Neuronal stem cell (in vitro differentiated cells): ENCODE measurements at regions not wholly inside any gene's neighbourhood (a gene's known extent, or its start where the extent isn't known, plus 50 kb on each side); places are given as distances from the start of the nearest gene placed in this dataset.

Source experiments
- DNase-seq: peaks from one replicate; pipeline ENCODE4 v3.0.0-alpha.2; 2013; ENCODE audit warnings: low spot score
- H2AFZ ChIP-seq: one replicate; pipeline ENCODE4 v1.6.1; 2013; ENCODE audit warnings: mild to moderate bottlenecking, low read length, inconsistent platforms
- H2AK5ac ChIP-seq: 2 replicates; pipeline ENCODE4 v1.6.1; 2013; ENCODE audit warnings: low read depth, mild to moderate bottlenecking, inconsistent platforms, low read length, moderate library complexity, mixed read lengths
- H2BK120ac ChIP-seq: 2 replicates; pipeline ENCODE4 v1.6.1; 2013; ENCODE audit warnings: low read depth, mild to moderate bottlenecking, inconsistent platforms, low read length, moderate library complexity, mixed read lengths
- H2BK12ac ChIP-seq: one replicate; pipeline ENCODE4 v1.6.1; 2013; ENCODE audit warnings: low read length, inconsistent platforms
- H2BK15ac ChIP-seq: 2 replicates; pipeline ENCODE4 v1.6.1; 2013; ENCODE audit warnings: mild to moderate bottlenecking, low read length, inconsistent platforms, mixed read lengths
- H2BK5ac ChIP-seq: one replicate; pipeline ENCODE4 v1.6.1; 2013; ENCODE audit warnings: inconsistent platforms, mild to moderate bottlenecking, low read length, moderate library complexity
- H3K14ac ChIP-seq: one replicate; pipeline ENCODE4 v1.6.1; 2013; ENCODE audit warnings: low read length, inconsistent platforms
- H3K18ac ChIP-seq: 2 replicates; pipeline ENCODE4 v1.6.1; 2013; ENCODE audit warnings: low read length, inconsistent platforms
- H3K23ac ChIP-seq: 2 replicates; pipeline ENCODE4 v1.6.1; 2013; ENCODE audit warnings: low read depth, mild to moderate bottlenecking, mixed read lengths, low read length, inconsistent platforms; ENCODE audit not compliant: poor library complexity
- H3K27ac ChIP-seq: replicated peaks from 3 replicates; pipeline ENCODE4 v1.5.1; 2013; ENCODE audit warnings: low read length, inconsistent platforms
- H3K27me3 ChIP-seq, 3 experiments: 2 replicates each; pipeline ENCODE4 v1.6.1; 2013; ENCODE audit warnings: low read length in 3 of 3, mild to moderate bottlenecking in 2 of 3, inconsistent platforms in 1 of 3, low read depth in 1 of 3, mixed read lengths in 1 of 3, moderate library complexity in 1 of 3; ENCODE audit not compliant: control insufficient read depth in 3 of 3, insufficient read depth in 3 of 3
- H3K36me3 ChIP-seq, 2 donors: replicated peaks in 1 of 2; 2 replicates each; pipeline ENCODE4 v1.6.1; 2013; ENCODE audit warnings: low read length in 2 of 2; ENCODE audit not compliant: control insufficient read depth in 2 of 2, insufficient read depth in 2 of 2
- H3K4ac ChIP-seq: 2 replicates; pipeline ENCODE4 v1.6.1; 2013; ENCODE audit warnings: inconsistent platforms, mild to moderate bottlenecking, low read length, moderate library complexity
- H3K4me1 ChIP-seq, 2 donors: 1 replicate in 1 of 2; 2 replicates in 1 of 2; pipeline ENCODE4 v1.6.1; 2013; ENCODE audit warnings: low read length in 2 of 2, low read depth in 1 of 2; ENCODE audit not compliant: control insufficient read depth in 2 of 2, insufficient read depth in 1 of 2
- H3K4me2 ChIP-seq: one replicate; pipeline ENCODE4 v1.6.1; 2013; ENCODE audit warnings: mild to moderate bottlenecking, low read length, inconsistent platforms; ENCODE audit not compliant: insufficient read depth, poor library complexity, severe bottlenecking
- H3K4me3 ChIP-seq, 2 donors: 2 replicates each; pipeline ENCODE4 v1.5.1; 2013; ENCODE audit warnings: low read length in 2 of 2, mild to moderate bottlenecking in 2 of 2, inconsistent platforms in 1 of 2, moderate library complexity in 1 of 2
- H3K79me1 ChIP-seq: one replicate; pipeline ENCODE4 v1.6.1; 2013; ENCODE audit warnings: low read depth, mild to moderate bottlenecking, inconsistent platforms, low read length, moderate library complexity
- H3K9ac ChIP-seq: one replicate; pipeline ENCODE4 v1.6.1; 2013; ENCODE audit warnings: mild to moderate bottlenecking, low read depth, low read length, inconsistent platforms; ENCODE audit not compliant: poor library complexity
- H3K9me3 ChIP-seq, 2 donors: replicated peaks in 1 of 2; 2 replicates each; pipeline versions ENCODE3 to v1.6.1; 2013; ENCODE audit warnings: low read length in 2 of 2, mild to moderate bottlenecking in 2 of 2, inconsistent platforms in 1 of 2, low read depth in 1 of 2, mixed read lengths in 1 of 2, moderate library complexity in 1 of 2; ENCODE audit not compliant: control insufficient read depth in 2 of 2, insufficient read depth in 1 of 2
- H4K8ac ChIP-seq: one replicate; pipeline ENCODE4 v1.6.1; 2013; ENCODE audit warnings: low read depth, mild to moderate bottlenecking, inconsistent platforms, low read length, moderate library complexity
- H4K91ac ChIP-seq: one replicate; pipeline ENCODE4 v1.6.1; 2013; ENCODE audit warnings: low read length, low read depth, mild to moderate bottlenecking, inconsistent platforms; ENCODE audit not compliant: poor library complexity
- WGBS, 2 donors: extraction: QIAGEN DNeasy Blood & Tissue Kit; methylation state at CpG; one replicate each; pipeline ENCODE4 v1.1.7; 2013; ENCODE audit warnings: missing lambda C conversion rate in 2 of 2, mixed read lengths in 1 of 2; ENCODE audit not compliant: insufficient read length in 2 of 2, insufficient replicate concordance in 1 of 2; ENCODE audit errors: extremely low coverage in 2 of 2; 5-methylcytosine and 5-hydroxymethylcytosine counted together

GRCh38 chr3:31142139-31142538 lies 247.7 kb upstream of the GADL1 start:
- Histone ChIP-seq H2BK15ac (no peak overlapping the region), H3K23ac (no peak overlapping the region), H3K36me3 (no peaks in the 10 kb centered on the region), H3K79me1 (no peaks in the 10 kb centered on the region), H3K27me3 (no peaks in the 10 kb centered on the region), H3K4me3 (no peak overlapping the region), H2BK5ac (no peak overlapping the region), H4K8ac (no peak overlapping the region), H3K27ac (no peak overlapping the region), H3K4me1 (peaks cover 0 to 4% of the 10 kb centered on the region in 2 donors), H2AFZ (no peak overlapping the region), H3K4ac (no peak overlapping the region), H4K91ac (no peak overlapping the region), H2BK120ac (no peak overlapping the region), H2AK5ac (no peak overlapping the region), H3K9me3 (peaks cover 0 to 3% of the 10 kb centered on the region in 2 donors), H3K4me2 (no peak overlapping the region), H3K9ac (no peak overlapping the region), H3K18ac (no peak overlapping the region), H3K14ac (no peak overlapping the region), H2BK12ac (no peak overlapping the region)
- no peak for DNase-seq

GRCh38 chr3:31142543-31142942 lies 248.1 kb upstream of the GADL1 start:
- Histone ChIP-seq H2BK120ac (no peak overlapping the region), H3K9ac (no peak overlapping the region), H3K9me3 (peaks cover 0 to 7% of the 10 kb centered on the region in 2 donors), H3K23ac (no peak overlapping the region), H2BK5ac (no peak overlapping the region), H3K79me1 (no peaks in the 10 kb centered on the region), H4K8ac (no peak overlapping the region), H2AK5ac (no peak overlapping the region), H3K14ac (no peak overlapping the region), H3K27me3 (no peaks in the 10 kb centered on the region), H3K4me1 (peaks cover 0 to 4% of the 10 kb centered on the region in 2 donors), H3K4me2 (no peak overlapping the region), H4K91ac (no peak overlapping the region), H2BK15ac (no peak overlapping the region), H3K4ac (no peak overlapping the region), H3K18ac (no peak overlapping the region), H3K36me3 (no peaks in the 10 kb centered on the region), H2AFZ (no peak overlapping the region), H3K4me3 (no peak overlapping the region), H3K27ac (no peak overlapping the region), H2BK12ac (no peak overlapping the region)
- no CpG with 5 or more reads among the region's 3 CpGs for WGBS, 2 donors
- no peak for DNase-seq

DNA sequence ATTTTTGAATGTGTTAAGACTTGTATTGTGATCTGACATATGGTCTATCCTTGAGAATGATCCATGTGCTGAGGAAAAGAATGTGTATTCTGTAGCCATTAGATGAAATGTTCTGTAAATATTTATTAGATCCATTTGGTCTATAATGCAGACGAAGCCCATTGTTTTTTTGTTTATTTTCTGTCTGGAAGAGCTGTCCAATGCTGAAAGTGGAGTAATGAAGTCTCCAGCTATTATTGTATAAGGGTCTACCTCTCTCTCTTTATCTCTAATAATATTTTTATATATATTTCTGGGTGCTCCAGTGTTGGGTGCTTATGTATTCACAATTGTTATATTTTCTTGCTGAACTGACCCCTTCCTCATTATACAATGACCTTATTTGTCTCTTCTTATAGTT lies 250.6 kb upstream of the GADL1 start:
- H3K79me1 ChIP-seq: no peaks in the 10 kb centered on the region
- peaks cover 0 to 4% of the 10 kb centered on the region in 2 donors for H3K4me1 ChIP-seq
- H2AK5ac ChIP-seq: no peak overlapping the region
- no peak for DNase-seq
- H3K4me3 ChIP-seq: no peak overlapping the region
- no peak overlapping the region for H3K23ac ChIP-seq
- H3K18ac ChIP-seq: no peak overlapping the region
- no peak overlapping the region for H3K14ac ChIP-seq
- no peak overlapping the region for H4K8ac ChIP-seq
- peaks cover 0 to 8% of the 10 kb centered on the region in 2 donors for H3K9me3 ChIP-seq
- no peak overlapping the region for H2AFZ ChIP-seq
- H2BK15ac ChIP-seq: no peak overlapping the region
- no peak overlapping the region for H3K4me2 ChIP-seq
- no peak overlapping the region for H2BK120ac ChIP-seq
- H3K27ac ChIP-seq: no peak overlapping the region
- no CpG with 5 or more reads among the region's 1 CpG for WGBS, 2 donors
- H3K27me3 ChIP-seq: no peaks in the 10 kb centered on the region
- H2BK5ac ChIP-seq: no peak overlapping the region
- no peaks in the 10 kb centered on the region for H3K36me3 ChIP-seq
- no peak overlapping the region for H4K91ac ChIP-seq
- no peak overlapping the region for H2BK12ac ChIP-seq
- H3K4ac ChIP-seq: no peak overlapping the region
- H3K9ac ChIP-seq: no peak overlapping the region

GRCh38 chr3:31147550-31147949 lies 253.1 kb upstream of the GADL1 start:
- no peak overlapping the region for H4K91ac ChIP-seq
- H2BK12ac ChIP-seq: no peak overlapping the region
- no peak overlapping the region for H3K4me3 ChIP-seq
- no peak overlapping the region for H3K9ac ChIP-seq
- no peak overlapping the region for H2AFZ ChIP-seq
- H3K18ac ChIP-seq: no peak overlapping the region
- H3K36me3 ChIP-seq: no peaks in the 10 kb centered on the region
- no peak overlapping the region for H3K27ac ChIP-seq
- H3K4ac ChIP-seq: no peak overlapping the region
- H2BK5ac ChIP-seq: no peak overlapping the region
- no peaks in the 10 kb centered on the region for H3K79me1 ChIP-seq
- H2BK120ac ChIP-seq: no peak overlapping the region
- WGBS, 2 donors: no CpG with 5 or more reads among the region's 2 CpGs
- no peak overlapping the region for H3K14ac ChIP-seq
- no peaks in the 10 kb centered on the region for H3K27me3 ChIP-seq
- no peak overlapping the region for H2AK5ac ChIP-seq
- peaks cover 2 to 8% of the 10 kb centered on the region in 2 donors for H3K9me3 ChIP-seq
- H3K4me2 ChIP-seq: no peak overlapping the region
- DNase-seq: no peak
- H2BK15ac ChIP-seq: no peak overlapping the region
- no peak overlapping the region for H3K23ac ChIP-seq
- H4K8ac ChIP-seq: no peak overlapping the region
- H3K4me1 ChIP-seq: no peaks in the 10 kb centered on the region
